ENCODE measurements at regions not wholly inside any gene's neighbourhood (a gene's known extent, or its start where the extent isn't known, plus 50 kb on each side); places are given as distances from the start of the nearest gene placed in this dataset.

GRCh38 chrX:113136836-113137235, 296.2 kb upstream of the AMOT start:
- Histone ChIP-seq H4K20me1 (ENCODE audit: insufficient read depth, low read length, poor library complexity, severe bottlenecking) (no peaks in the 10 kb centered on the region), H3K79me2 (ENCODE audit: insufficient read depth, low read length) (no peaks in the 10 kb centered on the region), H3K27me3 (ENCODE audit: insufficient read depth, low read length, poor library complexity, severe bottlenecking) (no peaks in the 10 kb centered on the region), H2AFZ (ENCODE audit: low read length) (no peak overlapping the region), H3K9me3 (ENCODE audit: insufficient read depth, low read depth, low read length) (no peaks in the 10 kb centered on the region), H3F3A (ENCODE audit: low read depth) (no peaks in the 10 kb centered on the region), H3K9ac (ENCODE audit: low read depth, low read length, poor library complexity, severe bottlenecking) (no peak overlapping the region), H3K4me3 (ENCODE audit: low read length, poor library complexity, severe bottlenecking) (no peak overlapping the region), H3K36me3 (ENCODE audit: insufficient read depth, low read length) (no peaks in the 10 kb centered on the region), H3K9me2 (replicated peaks; ENCODE audit: low read depth, low read length) (no peaks in the 10 kb centered on the region), H3K4me1 (ENCODE audit: insufficient read depth, low read length, poor library complexity, severe bottlenecking) (no peaks in the 10 kb centered on the region), H3K4me2 (ENCODE audit: low read depth, low read length, poor library complexity, severe bottlenecking) (no peak overlapping the region)
- TF ChIP-seq EZH2phosphoT487 (IDR thresholded peaks at IDR 0.05; ENCODE audit: borderline replicate concordance): no peak
- TF ChIP-seq, protein P1, sequence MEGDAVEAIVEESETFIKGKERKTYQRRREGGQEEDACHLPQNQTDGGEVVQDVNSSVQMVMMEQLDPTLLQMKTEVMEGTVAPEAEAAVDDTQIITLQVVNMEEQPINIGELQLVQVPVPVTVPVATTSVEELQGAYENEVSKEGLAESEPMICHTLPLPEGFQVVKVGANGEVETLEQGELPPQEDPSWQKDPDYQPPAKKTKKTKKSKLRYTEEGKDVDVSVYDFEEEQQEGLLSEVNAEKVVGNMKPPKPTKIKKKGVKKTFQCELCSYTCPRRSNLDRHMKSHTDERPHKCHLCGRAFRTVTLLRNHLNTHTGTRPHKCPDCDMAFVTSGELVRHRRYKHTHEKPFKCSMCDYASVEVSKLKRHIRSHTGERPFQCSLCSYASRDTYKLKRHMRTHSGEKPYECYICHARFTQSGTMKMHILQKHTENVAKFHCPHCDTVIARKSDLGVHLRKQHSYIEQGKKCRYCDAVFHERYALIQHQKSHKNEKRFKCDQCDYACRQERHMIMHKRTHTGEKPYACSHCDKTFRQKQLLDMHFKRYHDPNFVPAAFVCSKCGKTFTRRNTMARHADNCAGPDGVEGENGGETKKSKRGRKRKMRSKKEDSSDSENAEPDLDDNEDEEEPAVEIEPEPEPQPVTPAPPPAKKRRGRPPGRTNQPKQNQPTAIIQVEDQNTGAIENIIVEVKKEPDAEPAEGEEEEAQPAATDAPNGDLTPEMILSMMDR (conservative IDR thresholded peaks at IDR 0.05; ENCODE audit: low read length): no peak

GRCh38 chrX:113133316-113133715, 292.7 kb upstream of the AMOT start:
- no peaks in the 10 kb centered on the region for H3F3A ChIP-seq (ENCODE audit: low read depth)
- no peaks in the 10 kb centered on the region for H3K79me2 ChIP-seq (ENCODE audit: insufficient read depth, low read length)
- no peaks in the 10 kb centered on the region for H4K20me1 ChIP-seq (ENCODE audit: insufficient read depth, low read length, poor library complexity, severe bottlenecking)
- H3K27me3 ChIP-seq (ENCODE audit: insufficient read depth, low read length, poor library complexity, severe bottlenecking): no peaks in the 10 kb centered on the region
- no peak overlapping the region for H2AFZ ChIP-seq (ENCODE audit: low read length)
- H3K4me3 ChIP-seq (ENCODE audit: low read length, poor library complexity, severe bottlenecking): no peak overlapping the region
- H3K4me2 ChIP-seq (ENCODE audit: low read depth, low read length, poor library complexity, severe bottlenecking): no peak overlapping the region
- no peaks in the 10 kb centered on the region for H3K9me3 ChIP-seq (ENCODE audit: insufficient read depth, low read depth, low read length)
- H3K9me2 ChIP-seq (replicated peaks; ENCODE audit: low read depth, low read length): no peaks in the 10 kb centered on the region
- H3K36me3 ChIP-seq (ENCODE audit: insufficient read depth, low read length): no peaks in the 10 kb centered on the region
- H3K9ac ChIP-seq (ENCODE audit: low read depth, low read length, poor library complexity, severe bottlenecking): no peak overlapping the region
- TF ChIP-seq, protein P1 (conservative IDR thresholded peaks at IDR 0.05; ENCODE audit: low read length): no peak
- TF ChIP-seq EZH2phosphoT487 (IDR thresholded peaks at IDR 0.05; ENCODE audit: borderline replicate concordance): no peak
- no peaks in the 10 kb centered on the region for H3K4me1 ChIP-seq (ENCODE audit: insufficient read depth, low read length, poor library complexity, severe bottlenecking)

DNA sequence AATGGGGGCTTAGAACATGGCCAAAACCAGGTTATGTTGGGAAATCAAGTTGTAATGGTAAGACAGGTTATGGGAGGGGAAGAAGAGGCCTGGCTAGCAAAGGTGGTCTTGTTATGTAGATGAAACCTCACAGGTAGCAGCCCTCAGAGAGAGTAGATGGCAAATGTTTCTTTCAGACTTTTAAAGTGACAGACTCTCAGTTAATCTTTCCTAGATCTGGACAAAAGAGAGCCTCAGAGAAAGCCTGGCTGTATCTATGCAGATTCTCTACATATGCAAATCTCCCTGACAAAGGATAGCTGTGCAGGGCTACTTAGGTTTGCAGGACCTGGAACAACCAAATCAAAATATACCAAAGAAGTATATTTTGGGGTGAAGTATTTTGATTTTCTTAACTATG, 284.1 kb upstream of the AMOT start:
- Histone ChIP-seq H3K4me3 (ENCODE audit: low read length, poor library complexity, severe bottlenecking) (no peak overlapping the region), H3K79me2 (ENCODE audit: insufficient read depth, low read length) (no peaks in the 10 kb centered on the region), H3K27me3 (ENCODE audit: insufficient read depth, low read length, poor library complexity, severe bottlenecking) (no peaks in the 10 kb centered on the region), H3K4me1 (ENCODE audit: insufficient read depth, low read length, poor library complexity, severe bottlenecking) (no peaks in the 10 kb centered on the region), H3F3A (ENCODE audit: low read depth) (no peaks in the 10 kb centered on the region), H3K4me2 (ENCODE audit: low read depth, low read length, poor library complexity, severe bottlenecking) (no peak overlapping the region), H4K20me1 (ENCODE audit: insufficient read depth, low read length, poor library complexity, severe bottlenecking) (no peaks in the 10 kb centered on the region), H3K36me3 (ENCODE audit: insufficient read depth, low read length) (no peaks in the 10 kb centered on the region), H2AFZ (ENCODE audit: low read length) (no peak overlapping the region), H3K9ac (ENCODE audit: low read depth, low read length, poor library complexity, severe bottlenecking) (no peak overlapping the region), H3K9me3 (ENCODE audit: insufficient read depth, low read depth, low read length) (no peaks in the 10 kb centered on the region), H3K9me2 (replicated peaks; ENCODE audit: low read depth, low read length) (no peaks in the 10 kb centered on the region)
- TF ChIP-seq EZH2phosphoT487 (IDR thresholded peaks at IDR 0.05; ENCODE audit: borderline replicate concordance): no peak
- TF ChIP-seq, protein P1 (conservative IDR thresholded peaks at IDR 0.05; ENCODE audit: low read length): no peak
